H1 (cell line): ENCODE measurements at regions not wholly inside any gene's neighbourhood (a gene's known extent, or its start where the extent isn't known, plus 50 kb on each side); places are given as distances from the start of the nearest gene placed in this dataset.

Experiments
- CTCF ChIA-PET: fragments of 300-600 bp; sonication (Branson Sonifier 250); formaldehyde crosslinking; loops from one replicate; lab custom pipeline; 2021; ENCODE audit not compliant: partially characterized antibody; lab: Charles Lee
- POLR2A ChIA-PET: fragments of 300-600 bp; sonication (Branson Sonifier 250); formaldehyde crosslinking; loops from one replicate; lab custom pipeline; 2021; ENCODE audit warnings: inconsistent platforms; ENCODE audit not compliant: partially characterized antibody; lab: Charles Lee
- DNase-seq, 2 experiments: peaks; one replicate each; pipeline versions ENCODE4 v3.0.0 to v3.0.0-alpha.2; 2010 to 2022; ENCODE audit warnings: low spot score in 2 of 2, low read depth in 1 of 2, mixed read lengths in 1 of 2
- FAIRE-seq: peaks from 2 replicates; lab custom pipeline; 2011; peaks lifted over from hg19 to GRCh38; lab: Jason Lieb, UNC
- H2AFZ ChIP-seq: 2 replicates; pipeline ENCODE4 v1.8.1; 2012; ENCODE audit warnings: low read length, inconsistent platforms
- H2AK5ac ChIP-seq: 2 replicates; pipeline ENCODE4 v1.6.1; 2013; ENCODE audit warnings: low read depth, low read length
- H2BK120ac ChIP-seq: replicated peaks from 2 replicates; pipeline ENCODE3; 2013; ENCODE audit warnings: low read depth, low read length, inconsistent platforms
- H2BK12ac ChIP-seq: 2 replicates; pipeline ENCODE4 v1.6.1; 2013; ENCODE audit warnings: low read depth, low read length
- H2BK15ac ChIP-seq: 2 replicates; pipeline ENCODE4 v1.6.1; 2013; ENCODE audit warnings: low read length
- H2BK20ac ChIP-seq: 2 replicates; pipeline ENCODE4 v1.6.1; 2013; ENCODE audit warnings: low read length
- H2BK5ac ChIP-seq: 2 replicates; pipeline ENCODE4 v1.6.1; 2013; ENCODE audit warnings: low read depth, low read length
- H3K14ac ChIP-seq: 2 replicates; pipeline ENCODE4 v1.6.1; 2013; ENCODE audit warnings: inconsistent platforms; ENCODE audit not compliant: insufficient read length
- H3K18ac ChIP-seq: 2 replicates; pipeline ENCODE4 v1.6.1; 2013; ENCODE audit warnings: low read length; ENCODE audit errors: extremely low read depth
- H3K23ac ChIP-seq: 2 replicates; pipeline ENCODE4 v1.6.1; 2013; ENCODE audit warnings: inconsistent platforms; ENCODE audit not compliant: insufficient read length
- H3K23me2 ChIP-seq: 2 replicates; pipeline ENCODE4 v1.6.1; 2013; ENCODE audit warnings: low read depth, low read length
- H3K27ac ChIP-seq: 2 replicates; pipeline ENCODE4 v1.6.1; 2011; ENCODE audit warnings: low read depth, low read length, inconsistent platforms
- H3K27me3 ChIP-seq, 4 experiments: replicated peaks in 1 of 4; 1 replicate in 1 of 4; 2 replicates in 3 of 4; pipeline versions ENCODE4 v1.6.1 to v1.8.1; 2011 to 2013; ENCODE audit warnings: low read length in 3 of 4, mild to moderate bottlenecking in 3 of 4, inconsistent platforms in 2 of 4, mixed read lengths in 2 of 4, moderate library complexity in 1 of 4; ENCODE audit not compliant: control insufficient read depth in 3 of 4, insufficient read depth in 3 of 4; ENCODE audit errors: extremely low read depth in 1 of 4
- H3K36me3 ChIP-seq, 4 experiments: 2 replicates each; pipeline versions ENCODE4 v1.6.1 to v1.8.1; 2011 to 2013; ENCODE audit warnings: mild to moderate bottlenecking in 4 of 4, low read length in 3 of 4, moderate library complexity in 2 of 4, control low read depth in 1 of 4, inconsistent platforms in 1 of 4; ENCODE audit not compliant: insufficient read depth in 4 of 4, control insufficient read depth in 2 of 4
- H3K4ac ChIP-seq: replicated peaks from 2 replicates; pipeline ENCODE3; 2013; ENCODE audit warnings: low read length, low read depth, mixed read lengths, inconsistent platforms; ENCODE audit not compliant: insufficient read length
- H3K4me1 ChIP-seq, 4 experiments: replicated peaks in 1 of 4; 1 replicate in 1 of 4; 2 replicates in 3 of 4; pipeline versions ENCODE4 v1.6.1 to v1.8.1; 2011 to 2013; ENCODE audit warnings: low read length in 3 of 4, inconsistent platforms in 2 of 4, mixed read lengths in 1 of 4; ENCODE audit not compliant: insufficient read depth in 4 of 4, control insufficient read depth in 3 of 4
- H3K4me2 ChIP-seq, 2 experiments: 2 replicates each; pipeline versions ENCODE4 v1.6.1 to v1.8.1; 2011 to 2013; ENCODE audit warnings: low read depth in 2 of 2, low read length in 2 of 2, control low read depth in 1 of 2, inconsistent platforms in 1 of 2, mild to moderate bottlenecking in 1 of 2; ENCODE audit not compliant: insufficient read depth in 1 of 2
- H3K4me3 ChIP-seq, 4 experiments: fragments of 200-600, 300-600 bp in 1 of 4; sonication (generic), shearing (Covaris generic), sonication (Bioruptor Twin) in 1 of 4; 2 replicates each; pipeline versions ENCODE4 v1.5.1 to v1.8.1; 2011 to 2016; ENCODE audit warnings: low read length in 4 of 4, low read depth in 3 of 4, control low read depth in 2 of 4, inconsistent platforms in 2 of 4, mild to moderate bottlenecking in 2 of 4, mixed read lengths in 1 of 4, moderate library complexity in 1 of 4; ENCODE audit not compliant: insufficient read depth in 2 of 4; ENCODE audit errors: extremely low read depth in 1 of 4
- H3K56ac ChIP-seq: replicated peaks from 2 replicates; pipeline ENCODE3; 2013; ENCODE audit warnings: low read depth, mild to moderate bottlenecking, mixed read lengths, low read length, inconsistent platforms; ENCODE audit not compliant: insufficient read length
- H3K79me1 ChIP-seq: 2 replicates; pipeline ENCODE4 v1.6.1; 2013; ENCODE audit warnings: low read depth, low read length, control low read depth
- H3K79me2 ChIP-seq, 2 experiments: 2 replicates each; pipeline versions ENCODE4 v1.6.1 to v1.8.1; 2012 to 2013; ENCODE audit warnings: low read length in 2 of 2, mild to moderate bottlenecking in 2 of 2, inconsistent platforms in 1 of 2; ENCODE audit not compliant: insufficient read depth in 2 of 2, control insufficient read depth in 1 of 2
- H3K9ac ChIP-seq, 4 experiments: replicated peaks in 1 of 4; 1 replicate in 1 of 4; 2 replicates in 3 of 4; pipeline versions ENCODE4 v1.6.1 to v1.8.1; 2011 to 2013; ENCODE audit warnings: low read depth in 3 of 4, low read length in 3 of 4, control low read depth in 2 of 4, mild to moderate bottlenecking in 2 of 4, moderate library complexity in 2 of 4, inconsistent platforms in 1 of 4; ENCODE audit errors: extremely low read depth in 1 of 4
- H3K9me3 ChIP-seq, 2 experiments: 2 replicates each; pipeline versions ENCODE4 v1.6.1 to v1.8.1; 2012 to 2013; ENCODE audit warnings: mild to moderate bottlenecking in 2 of 2, moderate library complexity in 2 of 2, control low read depth in 1 of 2, inconsistent platforms in 1 of 2, low read depth in 1 of 2, low read length in 1 of 2, mixed read lengths in 1 of 2; ENCODE audit not compliant: insufficient read depth in 2 of 2
- H4K20me1 ChIP-seq, 2 experiments: replicated peaks in 1 of 2; 2 replicates each; pipeline versions ENCODE3 to v1.8.1; 2011 to 2013; ENCODE audit warnings: inconsistent platforms in 2 of 2, low read length in 2 of 2, mild to moderate bottlenecking in 1 of 2; ENCODE audit not compliant: insufficient read depth in 2 of 2, control insufficient read depth in 1 of 2
- H4K5ac ChIP-seq: 2 replicates; pipeline ENCODE4 v1.6.1; 2013; ENCODE audit warnings: low read length, low read depth, mixed read lengths, inconsistent platforms; ENCODE audit not compliant: insufficient read length
- H4K8ac ChIP-seq: 2 replicates; pipeline ENCODE4 v1.8.0; 2013; ENCODE audit warnings: mild to moderate bottlenecking, moderate library complexity, low read length, inconsistent platforms; ENCODE audit not compliant: insufficient read depth; ENCODE audit errors: extremely low read depth
- H4K91ac ChIP-seq: replicated peaks from 2 replicates; pipeline ENCODE3; 2013; ENCODE audit warnings: low read length, mixed read lengths, inconsistent platforms; ENCODE audit not compliant: insufficient read length
- KDM5A ChIP-seq: fragments of 200-600 bp; IDR thresholded peaks from 2 replicates; pipeline ENCODE4 v1.7.1; 2012; ENCODE audit warnings: mild to moderate bottlenecking, low read length, inconsistent platforms, mixed read lengths
- POLR2A ChIP-seq, 2 experiments: IDR thresholded peaks; 1 replicate in 1 of 2; 2 replicates in 1 of 2; pipeline ENCODE4 v1.6.1; 2011; ENCODE audit warnings: low read depth in 2 of 2, low read length in 2 of 2, mild to moderate bottlenecking in 2 of 2; ENCODE audit errors: control extremely low read depth in 1 of 2
- WGBS, 2 experiments: shearing (Covaris generic) in 1 of 2; methylation state at CpG; one replicate each; pipeline versions ENCODE4 v1.1.6 to v1.1.7; 2013 to 2015; ENCODE audit warnings: low lambda C conversion rate in 2 of 2, mixed read lengths in 2 of 2, inconsistent platforms in 1 of 2, low coverage in 1 of 2, missing lambda C conversion rate in 1 of 2; ENCODE audit not compliant: insufficient replicate concordance in 2 of 2, insufficient coverage in 1 of 2, insufficient read length in 1 of 2; ENCODE audit errors: extremely low coverage in 1 of 2, missing lambda C conversion rate in 1 of 2; 5-methylcytosine and 5-hydroxymethylcytosine counted together

DNA sequence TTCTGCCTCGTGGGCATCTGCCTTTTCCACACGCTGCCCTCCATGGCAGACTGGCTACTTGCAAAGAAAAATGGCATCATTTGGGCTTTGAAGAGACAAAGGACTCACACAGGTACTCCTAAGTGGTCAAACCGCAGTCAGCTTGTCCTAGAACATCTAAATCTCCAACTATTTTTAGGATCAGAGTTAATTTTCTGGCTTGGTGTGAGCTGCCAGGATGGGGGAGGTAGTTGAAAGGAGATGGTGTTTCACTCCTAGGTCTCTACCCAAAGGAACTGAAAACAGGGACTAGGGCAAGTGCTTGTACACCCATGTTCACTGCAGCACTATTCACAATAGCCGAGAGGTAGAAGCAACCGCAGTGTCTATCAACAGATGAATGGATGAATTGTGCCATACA, 107.9 kb upstream of the ATL2 start:
- H3K4me2 ChIP-seq = no peak overlapping the region
- no peak overlapping the region for H2BK15ac ChIP-seq
- H4K5ac ChIP-seq = no peak overlapping the region
- H3K79me2 ChIP-seq = no peaks in the 10 kb centered on the region
- no peak overlapping the region for H4K8ac ChIP-seq
- peaks cover 0 to 3% (median 0%) of the 10 kb centered on the region in 4 experiments; a peak in 1 of 7 replicates for H3K4me1 ChIP-seq
- no peaks in the 10 kb centered on the region for H3K27me3 ChIP-seq
- H4K91ac ChIP-seq = no peak overlapping the region
- H3K23me2 ChIP-seq = no peaks in the 10 kb centered on the region
- H2BK120ac ChIP-seq = no peak overlapping the region
- TF ChIP-seq POLR2A (IDR thresholded peaks at IDR 0.05; ENCODE audit: control extremely low read depth in 1 of 2, low read depth in 2 of 2, low read length in 2 of 2) (no peak), KDM5A (no peak)
- WGBS, 2 experiments = 85% methylated on average over 5 of the region's 5 CpGs; no CpG with 5 or more reads in 1 of the 2 experiments
- no peak overlapping the region for H3K9ac ChIP-seq
- no peak overlapping the region for H2AFZ ChIP-seq
- H3K14ac ChIP-seq = no peak overlapping the region
- H2BK5ac ChIP-seq = no peak overlapping the region
- H3K4me3 ChIP-seq = no peak overlapping the region
- no peak overlapping the region for H3K4ac ChIP-seq
- FAIRE-seq = no peak
- no peaks in the 10 kb centered on the region for H3K79me1 ChIP-seq
- H3K18ac ChIP-seq = no peak overlapping the region
- H4K20me1 ChIP-seq = no peaks in the 10 kb centered on the region
- no peak overlapping the region for H3K56ac ChIP-seq
- H2BK12ac ChIP-seq = no peak overlapping the region
- peaks cover 10% of the 10 kb centered on the region in 2 experiments; a peak in 2 of 4 replicates for H3K9me3 ChIP-seq
- H3K23ac ChIP-seq = no peak overlapping the region
- POLR2A ChIA-PET = interaction anchor here (1.0 kb wide), 1 partner anchor 266 kb away, joined by 3 read pairs; the partner anchor contains the start of gene SRSF7
- H3K36me3 ChIP-seq = no peaks in the 10 kb centered on the region
- CTCF ChIA-PET = interaction anchor here (0.6 to 1.9 kb wide), 5 partner anchors 15 to 826 kb away, joined by 3 to 6 read pairs (median 3); no protein-coding TSS in a partner anchor
- DNase-seq = no peak
- H2BK20ac ChIP-seq = no peak overlapping the region
- no peak overlapping the region for H2AK5ac ChIP-seq
- no peak overlapping the region for H3K27ac ChIP-seq
